ENCODE measurements at regions not wholly inside any gene's neighbourhood (a gene's known extent, or its start where the extent isn't known, plus 50 kb on each side); places are given as distances from the start of the nearest gene placed in this dataset.

GRCh38 chr7:131188367-131189339, 139.0 kb upstream of the MKLN1 start:
- peak; percentile 33 for DNase-seq (ENCODE audit: low read depth)

- DNase-seq (ENCODE audit: low read depth), result no peak
Measured at GRCh38 chr7:131189488-131189887, 138.2 kb upstream of the MKLN1 start.

DNA sequence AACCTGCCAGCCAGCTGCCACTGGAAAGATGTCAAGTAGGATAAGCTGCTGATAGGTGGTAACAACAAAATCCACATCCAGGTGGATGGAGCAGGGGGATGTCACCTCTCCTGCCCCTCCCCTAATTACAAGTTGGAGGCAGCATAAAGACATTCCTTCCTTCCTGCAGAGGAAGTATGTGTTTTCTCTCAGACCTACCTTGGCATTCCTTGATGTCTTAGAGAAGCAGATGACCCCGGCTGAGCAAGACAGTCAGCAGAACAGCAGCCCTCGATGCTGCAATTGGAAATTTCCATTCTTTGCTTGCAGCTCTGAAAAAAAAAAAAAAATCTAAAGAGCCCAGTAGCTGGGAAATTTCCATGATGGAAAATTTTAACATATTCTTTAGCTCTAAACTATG, 137.5 kb upstream of the MKLN1 start:
- no peak for DNase-seq (ENCODE audit: low read depth)

GRCh38 chr7:131190581-131190980, 137.1 kb upstream of the MKLN1 start:
- no peak for DNase-seq (ENCODE audit: low read depth)

- DNase-seq (ENCODE audit: low read depth), result no peak
Measured at GRCh38 chr7:131194070-131194865, 133.4 kb upstream of the MKLN1 start.

DNA sequence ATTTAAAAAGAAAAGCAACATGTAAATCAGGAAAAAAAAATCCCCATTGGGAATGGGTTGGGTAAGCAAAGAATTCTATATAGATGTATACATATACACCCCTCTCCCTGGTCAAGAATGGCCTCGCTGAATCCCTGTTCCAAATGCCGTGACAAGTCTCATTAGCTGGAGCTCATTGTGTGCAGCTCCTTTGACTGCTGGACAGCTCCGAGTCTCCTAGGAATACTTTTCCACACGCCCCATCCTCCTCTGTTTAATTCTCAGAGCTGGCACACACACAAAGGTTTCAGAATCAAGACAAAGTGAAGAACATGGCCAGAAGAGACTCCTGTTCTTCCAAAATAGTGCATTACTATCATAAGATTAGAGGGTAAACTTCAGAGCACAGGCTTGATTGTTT, 130.9 kb upstream of the MKLN1 start:
- DNase-seq (ENCODE audit: low read depth), result no peak

DNA sequence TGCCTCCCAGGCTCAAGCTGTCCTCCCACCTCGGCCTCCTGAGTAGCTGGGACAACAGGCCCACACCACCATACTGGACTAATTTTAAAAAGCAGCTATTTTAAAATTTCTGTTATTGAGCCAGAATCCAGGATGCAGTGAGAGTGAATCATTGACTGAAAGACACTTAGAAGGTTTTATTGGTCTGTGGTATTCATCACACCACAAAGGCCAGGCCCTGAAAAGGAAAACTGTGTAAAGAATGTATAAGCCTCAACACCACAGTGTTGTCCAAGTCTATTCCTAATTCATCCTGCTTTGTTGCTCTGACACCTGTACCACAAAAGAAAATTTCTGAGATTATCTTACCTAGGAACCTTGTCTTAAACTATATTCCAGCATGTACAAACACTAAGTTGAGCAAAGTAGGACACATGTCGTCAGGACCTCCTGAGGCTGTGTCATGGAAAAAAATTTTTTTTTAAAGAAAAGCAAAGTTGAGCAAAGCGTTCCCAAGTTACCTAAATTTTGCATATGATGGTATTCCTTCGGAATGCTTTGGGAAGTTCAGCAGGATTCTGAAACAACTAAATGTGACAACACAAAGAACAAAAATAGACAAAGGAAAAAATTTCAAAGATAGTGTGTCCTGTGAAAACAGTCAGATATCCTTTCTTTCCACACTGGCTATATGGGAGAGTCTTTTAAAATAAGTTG, 129.6 kb upstream of the MKLN1 start:
- DNase-seq (ENCODE audit: low read depth), result no peak

GRCh38 chr7:131202451-131202850, 125.2 kb upstream of the MKLN1 start:
- DNase-seq (ENCODE audit: low read depth), result no peak

GRCh38 chr7:131203291-131203976, 124.2 kb upstream of the MKLN1 start:
- DNase-seq (ENCODE audit: low read depth), result no peak

DNA sequence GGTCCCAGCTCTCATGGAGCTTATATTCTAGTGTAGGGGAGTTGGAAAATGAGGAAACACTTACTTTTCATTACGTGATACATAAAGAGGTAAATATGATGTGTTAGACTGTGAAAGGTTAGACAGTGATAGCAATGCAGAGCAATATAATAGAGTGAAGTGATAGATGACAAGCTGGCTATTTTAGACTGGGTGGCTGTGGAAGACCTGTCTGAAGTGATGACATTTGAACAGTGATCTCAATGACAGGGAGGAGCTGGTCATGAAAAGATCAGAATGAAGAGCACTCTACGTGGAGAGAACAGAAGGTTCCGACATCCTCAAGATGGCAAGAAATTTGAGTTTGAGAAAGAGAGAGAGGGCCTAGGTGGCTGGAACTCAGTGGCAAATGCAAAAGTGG, 118.9 kb upstream of the MKLN1 start:
- no peak for DNase-seq (ENCODE audit: low read depth)

GRCh38 chr7:131210618-131211017, 117.1 kb upstream of the MKLN1 start:
- DNase-seq (ENCODE audit: low read depth), result no peak

GRCh38 chr7:131211500-131211899, 116.2 kb upstream of the MKLN1 start:
- no peak for DNase-seq (ENCODE audit: low read depth)

GRCh38 chr7:131212114-131212513, 115.6 kb upstream of the MKLN1 start:
- no peak for DNase-seq (ENCODE audit: low read depth)

DNA sequence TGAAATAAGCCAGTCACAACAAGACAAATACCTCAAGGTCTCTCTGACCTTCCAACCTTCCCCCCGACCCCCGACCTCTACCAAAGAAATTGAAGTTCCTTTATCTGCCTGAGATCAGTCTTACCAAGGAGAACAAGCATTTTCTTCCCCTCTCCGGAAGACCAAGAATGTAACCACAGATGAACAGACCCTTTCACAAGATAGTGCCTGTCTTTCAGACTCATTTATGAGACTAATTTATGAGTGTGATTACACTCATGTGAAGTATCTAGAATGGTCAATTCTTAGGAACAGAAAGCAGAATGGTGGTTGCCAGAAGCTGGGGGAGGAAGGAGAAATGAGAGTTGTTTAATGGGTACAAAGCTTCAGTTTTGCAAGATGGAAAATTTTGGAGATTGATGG, 108.9 kb upstream of the MKLN1 start:
- DNase-seq (ENCODE audit: low read depth), result no peak

GRCh38 chr7:131219312-131220041, 108.2 kb upstream of the MKLN1 start:
- no peak for DNase-seq (ENCODE audit: low read depth)

GRCh38 chr7:131221061-131221460, 106.6 kb upstream of the MKLN1 start:
- DNase-seq (ENCODE audit: low read depth), result no peak

DNA sequence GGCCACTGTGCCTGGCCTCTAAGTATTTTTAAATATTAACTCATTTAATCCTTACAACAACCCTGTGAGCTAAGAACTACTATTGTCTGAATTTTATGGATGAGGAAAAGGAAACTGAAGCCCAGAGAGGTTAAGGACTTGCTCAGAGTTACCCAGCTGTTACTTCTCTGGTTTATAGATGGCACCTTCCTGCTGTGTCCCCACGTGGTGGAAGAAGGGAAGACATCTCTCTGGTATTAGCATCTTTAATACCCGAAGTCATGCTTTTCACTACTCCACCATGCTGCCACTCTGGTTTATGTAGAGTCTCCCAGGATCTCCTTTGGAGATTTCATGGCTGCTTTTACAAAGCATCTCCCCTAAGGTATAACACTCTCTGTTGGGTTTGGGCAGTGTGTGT, 105.5 kb upstream of the MKLN1 start:
- DNase-seq (ENCODE audit: low read depth), result no peak

- DNase-seq (ENCODE audit: low read depth), result no peak
Measured at GRCh38 chr7:131223151-131223550, 104.5 kb upstream of the MKLN1 start.

DNA sequence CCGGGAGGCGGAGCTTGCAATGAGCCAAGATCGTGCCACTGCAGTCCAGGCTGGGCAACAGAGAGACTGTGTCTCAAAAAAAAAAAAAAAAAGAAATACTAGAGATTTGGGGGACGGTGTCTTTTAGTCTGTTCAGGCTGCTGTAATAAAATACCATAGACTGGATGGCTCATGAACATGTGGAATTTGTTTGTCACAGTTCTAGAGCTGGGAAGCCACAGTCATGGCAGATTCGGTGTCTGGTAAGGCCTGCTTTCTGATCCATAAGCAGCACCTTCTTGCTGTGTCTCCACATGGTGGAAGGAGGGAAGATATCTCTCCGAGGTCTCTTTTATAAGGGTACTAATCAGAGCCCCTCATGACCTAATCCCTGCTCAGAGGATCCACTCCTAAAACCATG, 102.7 kb upstream of the MKLN1 start:
- no peak for DNase-seq (ENCODE audit: low read depth)

- DNase-seq (ENCODE audit: low read depth), result no peak
Measured at GRCh38 chr7:131225619-131226513, 101.8 kb upstream of the MKLN1 start.

Measured in activated T-cell treated with anti-CD3 and anti-CD28 coated beads for 48 hours (primary cell).